NCI-H460 (cell line): ENCODE measurements at regions not wholly inside any gene's neighbourhood (a gene's known extent, or its start where the extent isn't known, plus 50 kb on each side); places are given as distances from the start of the nearest gene placed in this dataset.

ENCODE experiments used
- DNase-seq: peaks from one replicate; pipeline ENCODE4 v3.0.0-alpha.2; 2016; ENCODE audit warnings: low read depth; ENCODE audit errors: extremely low read depth

- DNase-seq, result no peak
These were observed 645.6 kb upstream of the CDH8 start for GRCh38 chr16:62681819-62682218.

GRCh38 chr16:62678796-62679195, 642.6 kb upstream of the CDH8 start:
- no peak for DNase-seq

- DNase-seq, result no peak
These were observed 640.1 kb upstream of the CDH8 start for GRCh38 chr16:62676306-62676705.

GRCh38 chr16:62665269-62665668, 629.0 kb upstream of the CDH8 start:
- DNase-seq, result no peak

GRCh38 chr16:62664566-62664965, 628.3 kb upstream of the CDH8 start:
- DNase-seq, result no peak

GRCh38 chr16:62661435-62661834, 625.2 kb upstream of the CDH8 start:
- DNase-seq, result no peak

- DNase-seq, result no peak
These were observed 620.9 kb upstream of the CDH8 start for GRCh38 chr16:62657116-62657515.

- no peak for DNase-seq
These were observed 616.3 kb upstream of the CDH8 start for GRCh38 chr16:62652441-62653120.

- no peak for DNase-seq
These were observed 612.0 kb upstream of the CDH8 start for GRCh38 chr16:62648256-62648655.

GRCh38 chr16:62644030-62644812, 608.0 kb upstream of the CDH8 start:
- DNase-seq, result no peak

GRCh38 chr16:62642677-62643076, 606.4 kb upstream of the CDH8 start:
- DNase-seq, result no peak

GRCh38 chr16:62639890-62640289, 603.7 kb upstream of the CDH8 start:
- DNase-seq, result no peak

- DNase-seq, result no peak
These were observed 603.0 kb upstream of the CDH8 start for GRCh38 chr16:62638964-62639870.

- no peak for DNase-seq
These were observed 602.2 kb upstream of the CDH8 start for GRCh38 chr16:62638324-62638911.

- no peak for DNase-seq
These were observed 589.1 kb upstream of the CDH8 start for GRCh38 chr16:62625326-62625725.

- DNase-seq, result no peak
These were observed 584.0 kb upstream of the CDH8 start for GRCh38 chr16:62620275-62620674.

GRCh38 chr16:62615526-62615925, 579.3 kb upstream of the CDH8 start:
- DNase-seq, result no peak

GRCh38 chr16:62610291-62610690, 574.1 kb upstream of the CDH8 start:
- DNase-seq, result no peak

GRCh38 chr16:62602790-62603189, 566.6 kb upstream of the CDH8 start:
- no peak for DNase-seq

GRCh38 chr16:62597875-62598274, 561.6 kb upstream of the CDH8 start:
- DNase-seq, result no peak

GRCh38 chr16:62596584-62596983, 560.3 kb upstream of the CDH8 start:
- no peak for DNase-seq
